KBM-7 (cell line): ENCODE measurements at regions not wholly inside any gene's neighbourhood (a gene's known extent, or its start where the extent isn't known, plus 50 kb on each side); places are given as distances from the start of the nearest gene placed in this dataset.
A peak's percentile ranks its signal among the peaks of the same experiment; 100 is the strongest.
"Not testable (repeated sequence)": the region's sequence is repeated elsewhere in the genome, so short reads cannot be mapped to it uniquely, and the experiment has no call there.

ENCODE experiments used
- DNase-seq: peaks from one replicate; pipeline ENCODE4 v3.0.0-alpha.2; 2015
- in situ Hi-C: fragments of 300-500 bp; cut with MboI; formaldehyde crosslinking; loops from 2 replicates; pipeline ENCODE4 v1.14.3; 2020; ENCODE audit warnings: low sequenced_read_pairs, low pct_unique_long_range_greater_than_20kb, mixed read lengths

- in situ Hi-C loops, result no loop called here
- DNase-seq, result no peak
Observed at GRCh38 chr9:6160579-6160978, 55.0 kb upstream of the IL33 start.

- DNase-seq, result no peak
- in situ Hi-C loops, result no loop called here
Observed at GRCh38 chr9:6153425-6153824, 62.2 kb upstream of the IL33 start.

GRCh38 chr9:6152788-6153187 is 62.8 kb upstream of the IL33 start:
- DNase-seq, result no peak
- in situ Hi-C loops, result no loop called here

- no peak for DNase-seq
- in situ Hi-C loops, result no loop called here
Observed at GRCh38 chr9:6150483-6150882, 65.1 kb upstream of the IL33 start.

- no peak for DNase-seq
- in situ Hi-C loops, result no loop called here
Observed at GRCh38 chr9:6149315-6149714, 66.3 kb upstream of the IL33 start.

GRCh38 chr9:6147846-6148245 is 67.8 kb upstream of the IL33 start:
- DNase-seq, result no peak
- in situ Hi-C loops, result no loop called here

GRCh38 chr9:6144947-6145346 is 70.7 kb upstream of the IL33 start:
- in situ Hi-C loops, result no loop called here

GRCh38 chr9:6142799-6143454 is 72.7 kb upstream of the IL33 start:
- in situ Hi-C loops, result no loop called here
- DNase-seq, result no peak

More at GRCh38 chr9:6144947-6145346, 70.7 kb upstream of the IL33 start:
- DNase-seq, result no peak

GRCh38 chr9:6135780-6136179 is 79.8 kb upstream of the IL33 start:
- DNase-seq, in situ Hi-C loops: not testable (repeated sequence)

- no peak for DNase-seq
- in situ Hi-C loops, result no loop called here
Observed at GRCh38 chr9:6134661-6135180, 80.9 kb upstream of the IL33 start.

GRCh38 chr9:6133346-6134063 is 82.1 kb upstream of the IL33 start:
- in situ Hi-C loops, result no loop called here
- DNase-seq, result peak; percentile 16

GRCh38 chr9:6132650-6133049 is 83.0 kb upstream of the IL33 start:
- DNase-seq, result peak; percentile 7
- in situ Hi-C loops, result no loop called here

- in situ Hi-C loops, result no loop called here
- no peak for DNase-seq
Observed at GRCh38 chr9:6128030-6128429, 87.6 kb upstream of the IL33 start.

GRCh38 chr9:6126377-6126776 is 89.2 kb upstream of the IL33 start:
- no peak for DNase-seq

GRCh38 chr9:6123416-6123815 is 92.2 kb upstream of the IL33 start:
- in situ Hi-C loops, result no loop called here

More at GRCh38 chr9:6126377-6126776, 89.2 kb upstream of the IL33 start:
- in situ Hi-C loops, result no loop called here

GRCh38 chr9:6121707-6122106 is 93.9 kb upstream of the IL33 start:
- in situ Hi-C loops, result no loop called here
- DNase-seq, result no peak

More at GRCh38 chr9:6123416-6123815, 92.2 kb upstream of the IL33 start:
- no peak for DNase-seq

- in situ Hi-C loops, result no loop called here
- DNase-seq, result no peak
Observed at GRCh38 chr9:6114424-6114823, 99.0 kb upstream of the RANBP6 start.

GRCh38 chr9:6113819-6114218 is 98.4 kb upstream of the RANBP6 start:
- in situ Hi-C loops, result no loop called here
- no peak for DNase-seq

- no peak for DNase-seq
- in situ Hi-C loops, result no loop called here
Observed at GRCh38 chr9:6113312-6113711, 97.9 kb upstream of the RANBP6 start.

- DNase-seq, result no peak
- in situ Hi-C loops, result no loop called here
Observed at GRCh38 chr9:6109986-6110385, 94.6 kb upstream of the RANBP6 start.

GRCh38 chr9:6109571-6109970 is 94.1 kb upstream of the RANBP6 start:
- no peak for DNase-seq
- in situ Hi-C loops, result no loop called here
